Activated CD8-positive, alpha-beta memory T cell treated with anti-CD3 and anti-CD28 coated beads, Interleukin-2, amount 10 ng/mL, durations not matched to agents 7 days and 5 days (primary cell): ENCODE measurements at regions not wholly inside any gene's neighbourhood (a gene's known extent, or its start where the extent isn't known, plus 50 kb on each side); places are given as distances from the start of the nearest gene placed in this dataset.
"Not testable (repeated sequence)": the region's sequence is repeated elsewhere in the genome, so short reads cannot be mapped to it uniquely, and the experiment has no call there.

Experiments used
- ATAC-seq: fragments of 150-1000 bp; cut with Tn5 transposase; one replicate; pipeline ENCODE4 v1.10.0; 2021; ENCODE audit warnings: moderate library complexity
- CTCF ChIA-PET: fragments of 350-600 bp; sonication (Branson Sonifier 250); formaldehyde crosslinking; loops from one replicate; lab custom pipeline; 2021; ENCODE audit warnings: antibody characterized with exemption; lab: Charles Lee
- DNase-seq: peaks from one replicate; pipeline ENCODE4 v3.0.0-alpha.2; 2020
- H3K27ac Mint-ChIP-seq: one replicate; pipeline ENCODE4 v1.8.0; 2021; ENCODE audit warnings: mild to moderate bottlenecking, mixed read lengths
- H3K27me3 Mint-ChIP-seq: one replicate; pipeline ENCODE4 v1.8.0; 2021; ENCODE audit warnings: mixed read lengths
- H3K36me3 Mint-ChIP-seq: one replicate; pipeline ENCODE4 v1.8.0; 2021; ENCODE audit warnings: mild to moderate bottlenecking, mixed read lengths
- H3K4me1 Mint-ChIP-seq: one replicate; pipeline ENCODE4 v1.8.0; 2021; ENCODE audit warnings: mixed read lengths
- H3K4me3 Mint-ChIP-seq: one replicate; pipeline ENCODE4 v1.8.0; 2021; ENCODE audit warnings: mild to moderate bottlenecking, moderate library complexity, mixed read lengths
- H3K9me3 Mint-ChIP-seq: one replicate; pipeline ENCODE4 v1.8.0; 2022; ENCODE audit warnings: low read depth, mixed read lengths

DNA sequence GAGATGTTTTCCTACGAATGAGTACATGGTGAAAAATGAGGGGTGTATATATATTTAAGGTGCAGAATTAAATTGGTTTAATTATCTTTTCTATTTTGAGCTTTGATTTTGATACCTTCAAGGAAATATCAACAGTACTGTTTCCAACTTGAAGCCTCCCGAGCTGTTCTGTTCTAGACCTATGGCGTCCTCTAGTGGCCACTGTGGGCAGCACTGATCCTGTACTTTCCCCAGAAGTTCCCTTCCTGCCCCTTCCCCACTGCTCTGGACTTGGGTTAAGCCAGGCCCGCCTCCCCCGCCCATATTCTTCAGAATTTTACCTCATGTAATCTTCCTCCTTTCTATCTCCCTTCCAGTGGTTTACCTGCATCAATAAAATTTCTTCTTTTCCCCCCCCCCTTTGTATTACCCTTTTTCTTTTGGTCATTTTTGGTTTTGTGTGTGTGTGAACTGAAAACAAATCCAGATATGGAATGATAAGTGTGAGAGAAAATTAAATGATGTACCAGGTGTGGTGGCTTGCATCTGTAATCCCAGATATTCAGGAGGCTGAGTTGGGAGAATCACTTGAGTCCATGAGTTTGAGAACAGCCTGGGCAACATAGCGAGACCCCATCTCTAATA, 1643.5 kb downstream of the TP53TG3F start:
- no peak overlapping the region for H3K27ac Mint-ChIP-seq
- DNase-seq (no peak), ATAC-seq (no peak)
- H3K36me3 Mint-ChIP-seq, result no peaks in the 10 kb centered on the region
- H3K4me3 Mint-ChIP-seq, result no peak overlapping the region
- H3K9me3 Mint-ChIP-seq, result peaks cover 7% of the 10 kb centered on the region
- no peaks in the 10 kb centered on the region for H3K27me3 Mint-ChIP-seq
- CTCF ChIA-PET, result no interaction called here
- H3K4me1 Mint-ChIP-seq, result no peaks in the 10 kb centered on the region

- ATAC-seq, H3K27me3 Mint-ChIP-seq, DNase-seq, H3K4me3 Mint-ChIP-seq, H3K36me3 Mint-ChIP-seq, H3K4me1 Mint-ChIP-seq, H3K27ac Mint-ChIP-seq, CTCF ChIA-PET, H3K9me3 Mint-ChIP-seq: not testable (repeated sequence)
Observed at GRCh38 chr16:35111772-35112171, 1652.4 kb downstream of the TP53TG3F start.

DNA sequence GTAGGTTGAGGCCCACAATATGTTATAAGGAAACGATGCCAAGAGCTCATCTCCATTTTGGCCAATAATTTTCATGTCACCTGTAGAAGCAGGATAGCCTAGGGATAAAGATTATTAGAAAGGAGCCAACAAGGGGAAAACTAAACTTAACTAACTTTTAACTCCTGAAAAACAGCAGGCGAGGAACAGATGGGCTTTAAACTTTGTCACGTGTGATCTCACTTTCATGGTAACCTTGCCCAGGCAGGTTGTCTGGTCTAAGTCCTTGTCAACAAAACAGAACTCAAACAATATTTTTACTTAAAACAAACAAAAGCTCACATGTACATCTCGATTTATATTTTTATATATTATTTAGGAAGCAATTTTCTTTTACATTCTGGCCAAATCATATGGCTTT, 1672.0 kb downstream of the TP53TG3F start:
- no peak overlapping the region for H3K4me3 Mint-ChIP-seq
- no peaks in the 10 kb centered on the region for H3K27me3 Mint-ChIP-seq
- no peaks in the 10 kb centered on the region for H3K36me3 Mint-ChIP-seq
- peaks cover 13% of the 10 kb centered on the region for H3K9me3 Mint-ChIP-seq
- H3K27ac Mint-ChIP-seq, result no peak overlapping the region
- no peaks in the 10 kb centered on the region for H3K4me1 Mint-ChIP-seq
- CTCF ChIA-PET, result no interaction called here
- ATAC-seq (no peak), DNase-seq (no peak)

GRCh38 chr16:35134471-35134870, 1675.1 kb downstream of the TP53TG3F start:
- peaks cover 9% of the 10 kb centered on the region for H3K9me3 Mint-ChIP-seq
- no peaks in the 10 kb centered on the region for H3K27me3 Mint-ChIP-seq
- DNase-seq (no peak), ATAC-seq (no peak)
- H3K4me3 Mint-ChIP-seq, result no peak overlapping the region
- no peaks in the 10 kb centered on the region for H3K4me1 Mint-ChIP-seq
- CTCF ChIA-PET, result no interaction called here
- no peak overlapping the region for H3K27ac Mint-ChIP-seq
- H3K36me3 Mint-ChIP-seq, result no peaks in the 10 kb centered on the region

DNA sequence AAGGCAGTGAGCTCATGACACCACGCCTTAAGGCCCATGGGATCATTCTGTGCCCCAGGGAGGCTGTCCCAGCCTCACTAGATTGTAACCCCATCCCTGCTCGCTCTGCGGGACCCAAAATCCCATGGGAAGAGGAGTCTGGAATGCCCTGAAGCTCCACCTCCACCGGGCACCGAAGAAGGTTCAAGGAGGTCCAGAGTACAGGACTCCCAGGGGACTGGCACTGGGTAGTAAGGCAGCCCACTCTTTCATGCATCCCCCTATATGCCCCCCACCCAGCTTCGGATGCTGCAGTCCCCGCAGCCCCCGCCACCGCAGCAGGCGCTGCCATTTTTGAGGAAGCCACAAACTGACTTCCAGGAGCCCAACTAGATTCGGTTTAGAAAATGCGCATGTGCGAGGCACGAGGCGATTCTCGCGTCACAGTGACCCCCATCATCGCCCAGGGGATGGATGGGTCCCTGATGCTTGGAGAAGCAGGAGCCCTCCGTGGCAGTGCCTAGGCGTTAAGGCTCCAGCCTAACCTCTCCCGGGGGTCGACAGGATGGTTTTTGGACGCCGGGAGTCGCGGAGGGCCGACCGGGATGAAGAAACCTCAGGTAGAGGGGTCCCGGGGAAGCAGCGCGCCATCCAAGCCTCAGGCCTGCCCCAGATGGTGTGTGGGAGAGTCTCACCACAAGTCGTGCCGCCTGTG, 1681.0 kb downstream of the TP53TG3F start:
- DNase-seq, result no peak
- no peak overlapping the region for H3K4me3 Mint-ChIP-seq
- H3K27me3 Mint-ChIP-seq, result no peaks in the 10 kb centered on the region
- peaks cover 2% of the 10 kb centered on the region for H3K36me3 Mint-ChIP-seq
- peaks cover 10% of the 10 kb centered on the region for H3K9me3 Mint-ChIP-seq
- no peak for ATAC-seq
- H3K27ac Mint-ChIP-seq, result no peak overlapping the region
- no peaks in the 10 kb centered on the region for H3K4me1 Mint-ChIP-seq
- CTCF ChIA-PET, result no interaction called here

DNA sequence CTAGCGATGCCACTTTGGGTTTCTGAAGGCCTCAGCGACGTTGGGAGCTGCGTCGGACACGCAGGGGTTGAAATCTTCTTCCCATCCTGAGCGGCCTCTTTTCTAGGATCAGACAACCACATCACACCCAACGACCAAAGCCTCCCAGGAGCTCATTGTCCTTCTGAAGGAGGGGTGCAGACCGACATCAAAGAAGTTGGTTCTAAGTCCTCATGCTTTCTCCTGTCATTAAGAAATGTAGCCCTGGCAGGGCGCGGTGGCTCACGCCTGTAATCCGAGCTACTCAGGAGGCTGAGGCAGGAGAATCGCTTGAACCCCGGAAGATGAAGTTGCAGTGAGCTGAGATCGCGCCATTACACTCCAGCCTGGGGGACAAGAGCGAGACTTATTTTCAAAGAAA, 1681.9 kb downstream of the TP53TG3F start:
- Mint-ChIP-seq H3K27ac (no peak overlapping the region), H3K27me3 (no peaks in the 10 kb centered on the region), H3K9me3 (peaks cover 11% of the 10 kb centered on the region), H3K4me1 (no peaks in the 10 kb centered on the region), H3K36me3 (peaks cover 2% of the 10 kb centered on the region), H3K4me3 (no peak overlapping the region)
- no peak for ATAC-seq
- no peak for DNase-seq
- CTCF ChIA-PET, result no interaction called here

DNA sequence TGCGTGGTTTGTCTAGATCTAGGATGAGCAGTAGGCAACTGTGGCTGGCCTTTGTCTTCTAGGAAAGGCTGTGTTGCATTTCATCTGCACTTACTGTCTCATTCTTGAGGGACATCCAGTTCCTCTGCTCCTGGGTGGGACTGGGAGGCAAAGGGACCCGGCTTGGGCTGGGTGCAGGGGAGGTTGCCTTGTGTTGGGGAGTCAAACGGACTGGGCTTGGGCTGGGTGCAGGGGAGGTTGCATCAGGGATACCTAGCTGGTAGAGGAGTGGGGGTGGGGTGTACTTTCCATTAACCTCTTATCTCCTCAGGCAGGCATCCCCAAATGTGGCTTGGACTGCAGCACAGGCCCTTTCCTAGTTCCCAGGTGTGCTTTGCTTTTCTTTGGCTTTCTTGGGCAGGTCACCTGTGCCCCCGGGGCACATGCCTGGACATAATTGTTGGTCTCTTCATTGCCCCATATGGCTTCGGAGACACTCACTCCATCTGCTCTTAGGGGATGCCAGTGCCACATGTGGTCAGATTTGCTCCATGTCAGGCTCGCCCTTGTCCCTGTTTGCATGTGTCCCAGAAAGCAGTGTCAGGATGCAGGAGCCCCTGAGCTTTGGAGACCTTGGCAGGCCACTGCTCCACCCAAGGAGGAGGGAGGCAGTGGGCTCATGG, 1682.9 kb downstream of the TP53TG3F start:
- CTCF ChIA-PET, result no interaction called here
- H3K4me3 Mint-ChIP-seq, result no peak overlapping the region
- H3K27me3 Mint-ChIP-seq, result no peaks in the 10 kb centered on the region
- no peak overlapping the region for H3K27ac Mint-ChIP-seq
- peaks cover 2% of the 10 kb centered on the region for H3K36me3 Mint-ChIP-seq
- H3K4me1 Mint-ChIP-seq, result no peaks in the 10 kb centered on the region
- ATAC-seq, result no peak
- DNase-seq, result no peak
- H3K9me3 Mint-ChIP-seq, result peaks cover 16% of the 10 kb centered on the region

DNA sequence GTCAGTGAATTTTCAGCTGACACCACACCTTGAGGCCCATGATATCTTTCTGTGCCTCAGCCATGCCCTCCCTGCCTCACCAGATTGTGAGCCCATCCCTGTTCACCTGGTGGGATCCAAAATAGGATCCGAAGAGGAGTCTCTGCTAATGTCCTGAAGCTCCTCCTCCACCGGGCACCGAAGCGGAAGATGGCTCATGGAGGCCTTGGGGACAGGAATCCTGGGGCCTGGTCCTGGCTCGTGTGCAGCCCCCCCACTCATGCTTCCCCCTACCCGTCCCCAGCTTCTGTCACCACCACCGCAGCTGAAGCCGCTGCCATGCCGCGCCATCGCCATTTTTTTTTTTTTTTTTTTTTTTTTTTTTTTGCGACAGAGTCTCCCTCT, 1683.4 kb downstream of the TP53TG3F start:
- ATAC-seq (no peak), DNase-seq (no peak)
- Mint-ChIP-seq H3K36me3 (peaks cover 2% of the 10 kb centered on the region), H3K4me3 (no peak overlapping the region), H3K27ac (no peak overlapping the region), H3K9me3 (peaks cover 17% of the 10 kb centered on the region), H3K27me3 (no peaks in the 10 kb centered on the region), H3K4me1 (no peaks in the 10 kb centered on the region)
- CTCF ChIA-PET, result no interaction called here

DNA sequence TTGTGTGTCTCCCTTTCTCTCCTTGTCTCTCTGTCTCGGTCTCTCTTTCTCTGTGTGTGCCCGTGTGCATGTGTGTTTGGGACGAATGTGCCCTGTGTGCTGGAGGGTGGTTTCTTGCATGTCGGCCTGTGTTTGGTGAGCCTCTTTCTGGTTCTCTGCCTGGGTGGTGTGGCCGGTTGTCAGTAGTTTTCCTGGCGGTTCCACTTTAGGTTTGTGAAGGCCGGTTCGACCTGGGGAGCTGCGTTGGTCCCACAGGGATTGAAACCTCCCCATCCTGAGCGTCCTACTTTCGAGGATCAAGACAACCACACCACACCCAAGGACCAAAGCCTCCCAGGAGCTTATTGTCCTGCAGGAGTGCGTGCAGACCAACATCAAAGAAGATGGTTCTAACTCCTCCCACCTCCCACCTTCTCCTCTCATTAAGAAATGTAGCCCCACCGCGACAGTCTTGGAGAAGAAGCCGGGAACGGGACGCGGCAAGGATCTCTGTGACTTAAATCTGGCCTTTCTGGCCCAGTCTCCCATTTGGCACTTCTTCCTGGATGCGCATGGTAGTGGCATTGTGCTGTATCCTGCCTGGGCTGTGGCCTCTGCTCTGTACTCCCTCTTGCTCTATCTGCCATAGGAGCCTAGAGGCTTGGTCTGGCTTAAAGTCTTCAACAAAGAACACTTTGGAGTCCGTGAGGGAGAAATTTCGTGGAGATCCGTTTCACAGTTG, 1685.0 kb downstream of the TP53TG3F start:
- Mint-ChIP-seq H3K4me3 (no peak overlapping the region), H3K4me1 (no peaks in the 10 kb centered on the region), H3K36me3 (peaks cover 2% of the 10 kb centered on the region), H3K27ac (no peak overlapping the region), H3K27me3 (no peaks in the 10 kb centered on the region), H3K9me3 (peaks cover 19% of the 10 kb centered on the region)
- CTCF ChIA-PET, result no interaction called here
- ATAC-seq (no peak), DNase-seq (no peak)

- ATAC-seq, result no peak
- H3K4me1 Mint-ChIP-seq, result no peaks in the 10 kb centered on the region
- DNase-seq, result no peak
- no peaks in the 10 kb centered on the region for H3K27me3 Mint-ChIP-seq
- no peak overlapping the region for H3K27ac Mint-ChIP-seq
- CTCF ChIA-PET, result no interaction called here
- peaks cover 2% of the 10 kb centered on the region for H3K36me3 Mint-ChIP-seq
- no peak overlapping the region for H3K4me3 Mint-ChIP-seq
- peaks cover 16% of the 10 kb centered on the region for H3K9me3 Mint-ChIP-seq
Observed at GRCh38 chr16:35146031-35146710, 1686.8 kb downstream of the TP53TG3F start.

DNA sequence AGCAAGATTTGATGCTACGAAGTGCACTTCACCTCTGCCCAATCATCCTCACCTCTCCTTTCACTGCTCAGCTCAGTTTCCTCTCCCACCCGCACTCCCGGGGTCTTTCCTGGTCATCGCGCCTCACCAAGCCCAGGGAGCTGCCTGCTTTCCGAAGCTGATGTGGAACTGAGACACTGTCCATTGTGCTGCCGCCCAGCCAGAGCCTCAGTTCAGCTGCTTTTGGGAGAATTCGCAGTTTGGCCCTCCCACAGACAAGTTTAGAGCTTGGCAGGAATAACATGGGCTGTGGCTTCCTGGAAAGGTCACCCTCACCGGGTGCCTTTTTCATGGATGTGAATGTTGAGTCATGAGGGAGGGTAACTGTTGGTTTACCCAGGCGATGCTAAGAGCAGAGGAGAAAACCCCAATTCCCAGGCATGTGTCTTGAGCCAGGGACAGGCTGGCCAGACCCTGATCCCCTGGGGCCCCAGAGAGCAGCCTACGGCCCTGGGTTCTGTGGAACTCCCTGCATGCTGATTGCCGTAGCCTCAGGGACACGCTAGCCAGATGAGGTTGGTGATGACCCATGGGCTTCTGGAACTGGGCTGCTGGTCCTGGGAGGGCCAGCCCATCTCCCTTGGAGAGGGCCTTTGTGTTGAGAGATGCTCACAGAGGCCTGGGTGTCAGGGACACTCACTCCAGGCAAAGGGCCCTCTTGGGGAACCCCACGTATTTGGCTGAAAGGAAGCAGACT, 1687.5 kb downstream of the TP53TG3F start:
- ATAC-seq, result no peak
- CTCF ChIA-PET, result no interaction called here
- peaks cover 16% of the 10 kb centered on the region for H3K9me3 Mint-ChIP-seq

DNA sequence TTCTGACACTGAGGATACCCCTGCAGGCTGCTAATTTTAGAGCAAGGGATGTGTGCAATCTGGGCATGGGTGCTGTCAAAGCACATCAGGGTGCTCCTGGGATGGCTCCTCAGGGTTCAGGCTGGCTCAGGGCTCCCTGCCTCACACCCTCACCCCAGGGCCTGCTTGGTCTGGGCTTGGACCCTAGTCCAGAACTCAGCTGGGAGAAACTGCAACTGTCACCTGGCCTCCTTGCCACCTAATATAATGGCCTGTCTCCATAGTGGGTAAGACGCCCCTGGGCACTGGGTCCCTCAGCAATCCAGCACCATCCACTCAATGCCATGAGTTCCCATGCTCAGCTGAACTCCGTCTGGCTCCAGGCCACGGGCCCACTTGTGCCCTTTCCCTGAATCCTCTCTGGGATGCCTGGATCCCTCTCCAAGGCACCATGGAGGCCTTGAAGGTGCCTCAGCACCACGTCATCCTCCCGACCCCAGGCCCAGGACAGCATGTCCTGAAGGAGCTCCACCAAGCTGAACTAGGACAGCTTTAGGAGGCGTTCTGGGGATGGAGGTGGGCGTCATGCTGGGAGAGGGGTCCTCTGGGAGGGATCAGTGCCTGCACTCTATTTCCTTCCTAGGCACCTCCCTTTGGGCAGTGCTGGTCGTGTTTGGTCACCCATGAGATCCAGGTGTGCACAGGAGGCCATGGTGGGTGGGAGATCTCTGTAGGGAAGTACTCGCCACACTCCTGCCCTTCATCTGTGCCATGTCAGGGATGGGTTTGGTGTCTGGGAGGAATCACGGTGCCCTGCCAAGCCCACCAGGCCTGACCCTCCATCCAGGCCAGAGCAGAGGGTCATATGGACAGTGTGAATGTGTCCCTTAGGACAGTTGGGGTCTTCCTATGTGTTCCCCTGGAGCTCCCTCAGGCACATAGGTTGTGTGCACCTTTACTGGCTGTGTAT, 1688.4 kb downstream of the TP53TG3F start:
- DNase-seq (no peak), ATAC-seq (no peak)
- Mint-ChIP-seq H3K27me3 (no peaks in the 10 kb centered on the region), H3K4me3 (no peak overlapping the region), H3K27ac (no peak overlapping the region), H3K4me1 (no peaks in the 10 kb centered on the region), H3K9me3 (peaks cover 17% of the 10 kb centered on the region), H3K36me3 (peaks cover 2% of the 10 kb centered on the region)
- CTCF ChIA-PET, result no interaction called here

More for the DNA sequence above, 1687.5 kb downstream of the TP53TG3F start:
- Mint-ChIP-seq H3K4me1 (no peaks in the 10 kb centered on the region), H3K4me3 (no peak overlapping the region), H3K27ac (no peak overlapping the region), H3K36me3 (peaks cover 2% of the 10 kb centered on the region), H3K27me3 (no peaks in the 10 kb centered on the region)
- DNase-seq, result no peak
